ENCODE measurements at regions not wholly inside any gene's neighbourhood (a gene's known extent, or its start where the extent isn't known, plus 50 kb on each side); places are given as distances from the start of the nearest gene placed in this dataset.

DNA sequence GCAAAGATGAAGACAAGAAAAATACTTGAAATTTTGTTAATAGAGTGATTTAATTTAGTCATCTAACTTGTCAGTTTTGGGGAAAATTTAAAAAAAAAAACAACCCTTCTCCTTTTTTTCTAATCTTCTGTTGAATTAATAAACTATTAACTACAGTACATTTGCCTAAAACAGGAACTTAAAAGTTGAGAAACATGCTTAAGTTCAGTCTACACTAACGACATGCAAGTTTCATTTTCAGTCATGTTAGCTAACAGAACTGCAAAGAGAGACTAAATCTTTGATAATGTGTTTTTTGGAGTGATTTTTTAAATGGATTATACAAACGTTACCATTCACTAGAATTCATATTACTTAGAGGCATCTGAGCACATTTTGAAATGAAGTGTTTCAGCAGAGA is 71.9 kb upstream of the MBNL1 start:
- TF ChIP-seq, protein P1, sequence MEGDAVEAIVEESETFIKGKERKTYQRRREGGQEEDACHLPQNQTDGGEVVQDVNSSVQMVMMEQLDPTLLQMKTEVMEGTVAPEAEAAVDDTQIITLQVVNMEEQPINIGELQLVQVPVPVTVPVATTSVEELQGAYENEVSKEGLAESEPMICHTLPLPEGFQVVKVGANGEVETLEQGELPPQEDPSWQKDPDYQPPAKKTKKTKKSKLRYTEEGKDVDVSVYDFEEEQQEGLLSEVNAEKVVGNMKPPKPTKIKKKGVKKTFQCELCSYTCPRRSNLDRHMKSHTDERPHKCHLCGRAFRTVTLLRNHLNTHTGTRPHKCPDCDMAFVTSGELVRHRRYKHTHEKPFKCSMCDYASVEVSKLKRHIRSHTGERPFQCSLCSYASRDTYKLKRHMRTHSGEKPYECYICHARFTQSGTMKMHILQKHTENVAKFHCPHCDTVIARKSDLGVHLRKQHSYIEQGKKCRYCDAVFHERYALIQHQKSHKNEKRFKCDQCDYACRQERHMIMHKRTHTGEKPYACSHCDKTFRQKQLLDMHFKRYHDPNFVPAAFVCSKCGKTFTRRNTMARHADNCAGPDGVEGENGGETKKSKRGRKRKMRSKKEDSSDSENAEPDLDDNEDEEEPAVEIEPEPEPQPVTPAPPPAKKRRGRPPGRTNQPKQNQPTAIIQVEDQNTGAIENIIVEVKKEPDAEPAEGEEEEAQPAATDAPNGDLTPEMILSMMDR (IDR thresholded peaks at IDR 0.05; ENCODE audit: partially characterized antibody, unreplicated experiment): no peak
- H3K9me3 Mint-ChIP-seq (ENCODE audit: unreplicated experiment): no peaks in the 10 kb centered on the region
- no peak for DNase-seq
- H3K4me1 Mint-ChIP-seq (ENCODE audit: low read depth, unreplicated experiment): no peaks in the 10 kb centered on the region
- no peaks in the 10 kb centered on the region for H3K36me3 Mint-ChIP-seq (ENCODE audit: unreplicated experiment)
- no peak overlapping the region for H3K27ac Mint-ChIP-seq (ENCODE audit: unreplicated experiment)
- no peaks in the 10 kb centered on the region for H3K27me3 Mint-ChIP-seq (ENCODE audit: unreplicated experiment)
- no peak overlapping the region for H3K4me3 Mint-ChIP-seq (ENCODE audit: unreplicated experiment)

DNA sequence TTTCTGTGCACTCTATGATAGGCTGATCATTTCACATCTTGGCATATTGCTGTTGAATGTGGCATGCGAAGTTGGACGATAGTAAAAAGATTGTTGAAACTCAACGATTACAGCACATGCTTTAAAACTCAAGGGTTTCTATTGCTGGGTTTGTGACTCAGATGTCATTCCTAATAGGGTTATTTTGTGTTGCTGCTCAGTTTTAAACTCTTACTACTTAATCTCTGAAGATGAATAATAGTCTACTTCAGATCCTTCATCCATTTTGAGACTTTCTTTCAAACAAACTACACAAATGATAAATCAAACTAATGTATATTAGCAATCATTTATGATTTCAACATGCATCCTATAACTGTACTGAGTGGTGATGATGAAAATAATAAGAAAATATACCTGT is 71.3 kb upstream of the MBNL1 start:
- no peaks in the 10 kb centered on the region for H3K4me1 Mint-ChIP-seq (ENCODE audit: low read depth, unreplicated experiment)
- no peak for DNase-seq
- TF ChIP-seq, protein P1 (IDR thresholded peaks at IDR 0.05; ENCODE audit: partially characterized antibody, unreplicated experiment): no peak
- no peak overlapping the region for H3K4me3 Mint-ChIP-seq (ENCODE audit: unreplicated experiment)
- no peaks in the 10 kb centered on the region for H3K27me3 Mint-ChIP-seq (ENCODE audit: unreplicated experiment)
- H3K27ac Mint-ChIP-seq (ENCODE audit: unreplicated experiment): no peak overlapping the region
- H3K36me3 Mint-ChIP-seq (ENCODE audit: unreplicated experiment): no peaks in the 10 kb centered on the region
- H3K9me3 Mint-ChIP-seq (ENCODE audit: unreplicated experiment): no peaks in the 10 kb centered on the region

DNA sequence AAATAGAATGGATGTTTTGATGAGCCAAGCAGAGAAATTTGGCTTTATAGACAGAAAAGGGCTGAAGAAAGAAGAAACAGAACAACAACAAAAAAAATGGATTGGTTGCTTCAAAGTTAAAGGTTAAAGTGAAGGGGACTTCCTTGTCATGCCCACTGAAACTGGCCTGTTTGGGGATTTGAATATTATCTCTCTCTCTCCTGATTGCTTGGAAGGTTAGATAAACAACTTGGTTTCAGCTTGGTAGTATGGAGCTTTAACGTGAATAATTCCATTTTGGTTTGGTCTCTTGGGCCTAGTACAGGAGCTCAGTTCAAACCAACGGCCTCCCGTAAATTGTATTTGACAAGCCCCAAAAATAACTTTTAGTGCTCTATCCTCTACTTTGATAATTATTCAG is 70.8 kb upstream of the MBNL1 start:
- DNase-seq: no peak

DNA sequence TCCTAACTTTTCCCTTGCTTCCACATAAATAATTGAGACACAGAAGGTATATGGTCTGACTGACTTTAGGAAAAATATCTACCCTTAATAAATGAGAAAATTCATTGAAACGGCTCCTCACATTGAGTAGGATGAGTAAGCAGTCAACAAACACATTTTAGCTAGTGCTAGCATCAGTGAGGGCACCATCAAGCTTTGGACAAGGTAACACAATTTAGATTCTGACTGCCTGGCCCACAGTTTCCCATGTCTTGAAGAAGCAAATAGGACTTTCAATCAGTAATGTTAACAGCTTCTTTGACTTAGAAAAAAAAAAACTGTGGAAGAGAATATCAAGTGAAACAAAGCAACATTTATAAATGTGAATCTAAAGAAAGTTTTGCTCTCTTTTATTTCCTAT is 70.1 kb upstream of the MBNL1 start:
- H3K4me1 Mint-ChIP-seq (ENCODE audit: low read depth, unreplicated experiment): no peaks in the 10 kb centered on the region
- no peaks in the 10 kb centered on the region for H3K27me3 Mint-ChIP-seq (ENCODE audit: unreplicated experiment)
- H3K4me3 Mint-ChIP-seq (ENCODE audit: unreplicated experiment): no peak overlapping the region
- H3K27ac Mint-ChIP-seq (ENCODE audit: unreplicated experiment): no peak overlapping the region
- TF ChIP-seq, protein P1 (IDR thresholded peaks at IDR 0.05; ENCODE audit: partially characterized antibody, unreplicated experiment): no peak
- DNase-seq: no peak
- H3K9me3 Mint-ChIP-seq (ENCODE audit: unreplicated experiment): no peaks in the 10 kb centered on the region
- H3K36me3 Mint-ChIP-seq (ENCODE audit: unreplicated experiment): no peaks in the 10 kb centered on the region

More for the DNA sequence above, 70.8 kb upstream of the MBNL1 start:
- TF ChIP-seq, protein P1 (IDR thresholded peaks at IDR 0.05; ENCODE audit: partially characterized antibody, unreplicated experiment): no peak
- no peaks in the 10 kb centered on the region for H3K27me3 Mint-ChIP-seq (ENCODE audit: unreplicated experiment)
- H3K9me3 Mint-ChIP-seq (ENCODE audit: unreplicated experiment): no peaks in the 10 kb centered on the region
- H3K4me3 Mint-ChIP-seq (ENCODE audit: unreplicated experiment): no peak overlapping the region
- H3K4me1 Mint-ChIP-seq (ENCODE audit: low read depth, unreplicated experiment): no peaks in the 10 kb centered on the region
- H3K36me3 Mint-ChIP-seq (ENCODE audit: unreplicated experiment): no peaks in the 10 kb centered on the region
- H3K27ac Mint-ChIP-seq (ENCODE audit: unreplicated experiment): no peak overlapping the region

DNA sequence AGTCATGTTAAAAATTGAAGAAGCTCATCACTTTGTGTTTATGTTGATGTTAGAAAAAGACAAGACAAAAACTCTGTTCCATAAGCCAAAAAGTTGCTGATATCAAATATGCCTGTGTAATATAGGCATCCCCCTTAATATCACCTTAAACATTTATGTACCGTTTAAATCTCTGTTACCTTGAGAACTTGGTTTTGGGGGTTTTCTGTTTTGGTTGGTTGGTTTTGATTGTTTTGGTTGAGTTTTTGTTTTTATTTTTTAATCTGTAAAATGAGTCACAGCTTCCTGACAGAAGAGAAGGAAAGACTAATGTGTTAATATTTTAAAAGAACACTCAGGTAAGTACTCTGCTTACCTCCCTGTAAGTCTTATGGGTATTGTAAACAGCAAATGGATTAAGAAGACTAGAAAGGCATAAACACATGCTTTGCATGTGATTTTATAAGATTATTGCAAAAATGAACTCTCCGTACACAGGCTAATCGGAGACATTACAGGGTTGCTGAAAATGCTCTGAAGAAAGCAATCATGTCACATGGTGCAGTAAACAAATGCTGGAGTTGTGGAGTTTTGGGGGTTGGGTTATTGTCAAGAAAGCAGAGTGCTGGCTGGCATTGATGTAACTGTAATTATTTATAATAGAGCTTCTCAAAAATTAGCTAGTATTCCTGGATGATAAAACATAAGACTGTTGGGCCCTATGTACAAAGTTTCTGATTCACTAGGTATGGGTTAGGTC is 69.5 kb upstream of the MBNL1 start:
- no peak for DNase-seq
- Mint-ChIP-seq H3K4me3 (ENCODE audit: unreplicated experiment) (no peak overlapping the region), H3K27me3 (ENCODE audit: unreplicated experiment) (no peaks in the 10 kb centered on the region), H3K27ac (ENCODE audit: unreplicated experiment) (no peak overlapping the region), H3K9me3 (ENCODE audit: unreplicated experiment) (no peaks in the 10 kb centered on the region), H3K4me1 (ENCODE audit: low read depth, unreplicated experiment) (no peaks in the 10 kb centered on the region), H3K36me3 (ENCODE audit: unreplicated experiment) (no peaks in the 10 kb centered on the region)
- TF ChIP-seq, protein P1 (IDR thresholded peaks at IDR 0.05; ENCODE audit: partially characterized antibody, unreplicated experiment): no peak
